Osteocyte (in vitro differentiated cells): ENCODE measurements at regions not wholly inside any gene's neighbourhood (a gene's known extent, or its start where the extent isn't known, plus 50 kb on each side); places are given as distances from the start of the nearest gene placed in this dataset.
"Not testable (repeated sequence)": the region's sequence is repeated elsewhere in the genome, so short reads cannot be mapped to it uniquely, and the experiment has no call there.

Source experiments
- DNase-seq: peaks from one replicate; pipeline ENCODE4 v3.0.0; 2021; ENCODE audit warnings: mixed read lengths; ENCODE audit not compliant: unreplicated experiment; ENCODE audit errors: extremely low spot score
- H3K27ac Mint-ChIP-seq: one replicate; pipeline ENCODE4 v1.8.0; 2021; ENCODE audit warnings: mild to moderate bottlenecking, mixed read lengths; ENCODE audit not compliant: unreplicated experiment
- H3K27me3 Mint-ChIP-seq: one replicate; pipeline ENCODE4 v1.8.0; 2021; ENCODE audit warnings: mixed read lengths; ENCODE audit not compliant: unreplicated experiment
- H3K36me3 Mint-ChIP-seq: one replicate; pipeline ENCODE4 v1.8.0; 2021; ENCODE audit warnings: mixed read lengths; ENCODE audit not compliant: unreplicated experiment
- H3K4me1 Mint-ChIP-seq: one replicate; pipeline ENCODE4 v1.8.0; 2021; ENCODE audit warnings: mixed read lengths; ENCODE audit not compliant: unreplicated experiment
- H3K4me3 Mint-ChIP-seq: one replicate; pipeline ENCODE4 v1.8.0; 2021; ENCODE audit warnings: mild to moderate bottlenecking, moderate library complexity, mixed read lengths; ENCODE audit not compliant: unreplicated experiment
- H3K9me3 Mint-ChIP-seq: one replicate; pipeline ENCODE4 v1.8.0; 2021; ENCODE audit warnings: mixed read lengths; ENCODE audit not compliant: unreplicated experiment
- CTCF ChIP-seq: fragments of 200-600 bp; sonication (generic); IDR thresholded peaks from 2 replicates; pipeline ENCODE4 v1.5.0; 2021; ENCODE audit warnings: antibody characterized with exemption, mild to moderate bottlenecking, moderate library complexity

GRCh38 chr17:13843862-13844635 lies 225.3 kb upstream of the COX10 start:
- H3K36me3 Mint-ChIP-seq: no peaks in the 10 kb centered on the region
- H3K27me3 Mint-ChIP-seq: peaks cover 6% of the 10 kb centered on the region
- no peak for DNase-seq
- no peak overlapping the region for H3K4me3 Mint-ChIP-seq
- TF ChIP-seq CTCF: no peak
- H3K27ac Mint-ChIP-seq: no peak overlapping the region
- peaks cover 6% of the 10 kb centered on the region for H3K9me3 Mint-ChIP-seq
- H3K4me1 Mint-ChIP-seq: no peaks in the 10 kb centered on the region

- TF ChIP-seq CTCF: no peak
- DNase-seq: no peak
- Mint-ChIP-seq H3K4me3 (no peak overlapping the region), H3K9me3 (peaks cover 10% of the 10 kb centered on the region), H3K4me1 (no peaks in the 10 kb centered on the region), H3K36me3 (peaks cover 3% of the 10 kb centered on the region), H3K27ac (no peak overlapping the region), H3K27me3 (peaks cover 2% of the 10 kb centered on the region)
Observed at GRCh38 chr17:13851889-13852288, 217.4 kb upstream of the COX10 start.

- not testable (repeated sequence) for H3K27ac Mint-ChIP-seq, H3K36me3 Mint-ChIP-seq, H3K4me3 Mint-ChIP-seq, DNase-seq, H3K27me3 Mint-ChIP-seq, H3K4me1 Mint-ChIP-seq
- peaks cover 27% of the 10 kb centered on the region for H3K9me3 Mint-ChIP-seq
Observed at GRCh38 chr17:13855730-13856129, 213.6 kb upstream of the COX10 start.

GRCh38 chr17:13862346-13862745 lies 207.0 kb upstream of the COX10 start:
- Mint-ChIP-seq H3K36me3 (peaks cover 2% of the 10 kb centered on the region), H3K4me1 (peaks cover 2% of the 10 kb centered on the region), H3K4me3 (no peak overlapping the region), H3K27me3 (no peaks in the 10 kb centered on the region), H3K27ac (no peak overlapping the region), H3K9me3 (peaks cover 20% of the 10 kb centered on the region)
- no peak for TF ChIP-seq CTCF
- DNase-seq: no peak

GRCh38 chr17:13863436-13863835 lies 205.9 kb upstream of the COX10 start:
- H3K9me3 Mint-ChIP-seq: peaks cover 18% of the 10 kb centered on the region
- DNase-seq: no peak
- TF ChIP-seq CTCF: no peak
- no peak overlapping the region for H3K4me3 Mint-ChIP-seq
- no peaks in the 10 kb centered on the region for H3K36me3 Mint-ChIP-seq
- H3K27me3 Mint-ChIP-seq: no peaks in the 10 kb centered on the region
- H3K4me1 Mint-ChIP-seq: peaks cover 2% of the 10 kb centered on the region
- no peak overlapping the region for H3K27ac Mint-ChIP-seq
